ENCODE measurements at regions not wholly inside any gene's neighbourhood (a gene's known extent, or its start where the extent isn't known, plus 50 kb on each side); places are given as distances from the start of the nearest gene placed in this dataset.

- DNase-seq (ENCODE audit: low read depth): no peak
Measured at GRCh38 chr2:145080426-145080825, 560.5 kb upstream of the ZEB2 start.

- no peak for DNase-seq (ENCODE audit: low read depth)
Measured at GRCh38 chr2:145079641-145080040, 559.7 kb upstream of the ZEB2 start.

GRCh38 chr2:145078923-145079322 lies 559.0 kb upstream of the ZEB2 start:
- DNase-seq (ENCODE audit: low read depth): no peak

- DNase-seq (ENCODE audit: low read depth): no peak
Measured at GRCh38 chr2:145076085-145076484, 556.2 kb upstream of the ZEB2 start.

GRCh38 chr2:145075454-145076062 lies 555.6 kb upstream of the ZEB2 start:
- no peak for DNase-seq (ENCODE audit: low read depth)

- no peak for DNase-seq (ENCODE audit: low read depth)
Measured at GRCh38 chr2:145070703-145071102, 550.8 kb upstream of the ZEB2 start.

GRCh38 chr2:145068509-145068908 lies 548.6 kb upstream of the ZEB2 start:
- no peak for DNase-seq (ENCODE audit: low read depth)

- DNase-seq (ENCODE audit: low read depth): no peak
Measured at GRCh38 chr2:145067549-145068030, 547.7 kb upstream of the ZEB2 start.

- DNase-seq (ENCODE audit: low read depth): no peak
Measured at GRCh38 chr2:145066856-145067548, 547.1 kb upstream of the ZEB2 start.

- no peak for DNase-seq (ENCODE audit: low read depth)
Measured at GRCh38 chr2:145066151-145066661, 546.3 kb upstream of the ZEB2 start.

GRCh38 chr2:145065342-145065741 lies 545.4 kb upstream of the ZEB2 start:
- DNase-seq (ENCODE audit: low read depth): no peak

- DNase-seq (ENCODE audit: low read depth): no peak
Measured at GRCh38 chr2:145064511-145064910, 544.6 kb upstream of the ZEB2 start.

- DNase-seq (ENCODE audit: low read depth): no peak
Measured at GRCh38 chr2:145060876-145061275, 541.0 kb upstream of the ZEB2 start.

- no peak for DNase-seq (ENCODE audit: low read depth)
Measured at GRCh38 chr2:145059914-145060313, 540.0 kb upstream of the ZEB2 start.

GRCh38 chr2:145059343-145059742 lies 539.4 kb upstream of the ZEB2 start:
- no peak for DNase-seq (ENCODE audit: low read depth)

- DNase-seq (ENCODE audit: low read depth): no peak
Measured at GRCh38 chr2:145058457-145058856, 538.5 kb upstream of the ZEB2 start.

GRCh38 chr2:145055651-145056050 lies 535.7 kb upstream of the ZEB2 start:
- DNase-seq (ENCODE audit: low read depth): no peak

GRCh38 chr2:145050134-145050533 lies 530.2 kb upstream of the ZEB2 start:
- no peak for DNase-seq (ENCODE audit: low read depth)

- no peak for DNase-seq (ENCODE audit: low read depth)
Measured at GRCh38 chr2:145049475-145049874, 529.6 kb upstream of the ZEB2 start.

- no peak for DNase-seq (ENCODE audit: low read depth)
Measured at GRCh38 chr2:145047554-145047953, 527.6 kb upstream of the ZEB2 start.

- DNase-seq (ENCODE audit: low read depth): no peak
Measured at GRCh38 chr2:145044491-145044890, 524.6 kb upstream of the ZEB2 start.

- no peak for DNase-seq (ENCODE audit: low read depth)
Measured at GRCh38 chr2:145043399-145043834, 523.5 kb upstream of the ZEB2 start.

GRCh38 chr2:145041706-145042105 lies 521.8 kb upstream of the ZEB2 start:
- DNase-seq (ENCODE audit: low read depth): no peak

GRCh38 chr2:145040433-145040832 lies 520.5 kb upstream of the ZEB2 start:
- no peak for DNase-seq (ENCODE audit: low read depth)

Measured in stimulated activated CD8-positive, alpha-beta memory T cell treated with anti-CD3 and anti-CD28 coated beads, Interleukin-4, amount 100 ng/mL, for 24 hours (primary cell).